HK-2 (cell line): ENCODE measurements at regions not wholly inside any gene's neighbourhood (a gene's known extent, or its start where the extent isn't known, plus 50 kb on each side); places are given as distances from the start of the nearest gene placed in this dataset.

Experiments used
- DNase-seq: peaks from one replicate; pipeline ENCODE4 v3.0.0-alpha.2; 2018; ENCODE audit not compliant: unreplicated experiment

- DNase-seq: no peak
These were observed 136.9 kb downstream of the RWDD3 start for GRCh38 chr1:95370691-95371562.

GRCh38 chr1:95371666-95372282 is 137.8 kb downstream of the RWDD3 start:
- DNase-seq: no peak

GRCh38 chr1:95375174-95375573 is 141.2 kb downstream of the RWDD3 start:
- DNase-seq: no peak

DNA sequence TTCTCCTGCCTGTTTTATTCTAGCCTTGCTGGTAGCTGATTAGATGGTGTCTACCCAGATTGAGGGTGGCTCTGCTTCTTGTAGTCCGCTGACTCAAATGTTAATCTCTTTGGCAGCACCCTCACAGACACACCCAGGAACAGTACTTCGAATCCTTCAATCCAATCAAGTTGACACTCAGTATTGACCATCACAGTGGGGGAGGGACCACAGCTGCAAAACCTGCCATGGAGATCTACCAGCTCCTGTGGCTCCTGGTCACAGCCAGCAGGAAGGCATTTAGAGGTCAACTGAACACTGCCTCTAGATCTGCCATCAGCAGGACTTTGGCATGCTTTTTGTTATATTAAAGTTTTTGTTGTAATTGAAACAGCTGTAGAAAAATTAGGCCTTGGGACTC is 146.9 kb downstream of the RWDD3 start:
- no peak for DNase-seq

GRCh38 chr1:95382000-95382786 is 148.2 kb downstream of the RWDD3 start:
- no peak for DNase-seq

DNA sequence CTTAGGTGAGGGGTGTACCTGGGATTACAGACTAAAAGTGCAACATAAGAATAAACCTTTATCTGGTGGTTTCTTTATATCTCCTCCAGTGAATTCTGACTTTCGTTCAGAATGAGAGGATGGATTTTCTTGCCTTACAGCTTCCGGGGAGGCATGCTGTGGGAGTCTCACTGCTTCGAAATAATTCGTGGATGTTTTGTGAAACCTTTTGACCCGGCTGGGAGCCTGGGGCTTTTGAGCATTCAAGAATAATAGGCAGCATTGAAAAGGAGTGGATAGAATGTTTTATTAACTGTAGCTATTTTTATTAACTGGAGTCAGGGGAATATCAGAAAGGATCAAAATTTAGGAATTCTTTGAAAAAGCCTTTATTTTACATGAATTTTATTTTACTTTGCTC is 149.1 kb downstream of the RWDD3 start:
- DNase-seq: no peak

DNA sequence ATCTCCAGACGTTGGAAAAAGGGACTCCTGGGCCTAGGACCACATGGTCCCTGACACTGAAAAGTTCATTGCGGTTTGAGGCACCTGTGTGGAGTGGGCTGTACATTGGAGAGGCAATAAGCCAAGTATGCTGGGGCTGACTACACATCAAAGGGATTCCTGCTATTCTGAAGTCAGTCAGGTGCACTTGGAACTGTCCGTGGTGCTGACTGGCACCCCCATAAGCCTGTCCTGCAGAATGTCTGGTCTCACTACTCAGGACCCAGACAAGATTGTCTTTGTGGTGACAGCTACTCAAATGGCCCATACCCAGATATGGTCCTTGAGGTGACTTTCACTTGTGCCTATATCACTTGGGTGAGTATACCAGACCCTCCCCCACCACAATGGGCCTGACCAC is 150.6 kb downstream of the RWDD3 start:
- DNase-seq: peak; percentile 46

GRCh38 chr1:95386371-95386770 is 152.4 kb downstream of the RWDD3 start:
- DNase-seq: no peak

GRCh38 chr1:95386915-95387314 is 152.9 kb downstream of the RWDD3 start:
- no peak for DNase-seq

- no peak for DNase-seq
These were observed 154.0 kb downstream of the RWDD3 start for GRCh38 chr1:95388031-95388430.

DNA sequence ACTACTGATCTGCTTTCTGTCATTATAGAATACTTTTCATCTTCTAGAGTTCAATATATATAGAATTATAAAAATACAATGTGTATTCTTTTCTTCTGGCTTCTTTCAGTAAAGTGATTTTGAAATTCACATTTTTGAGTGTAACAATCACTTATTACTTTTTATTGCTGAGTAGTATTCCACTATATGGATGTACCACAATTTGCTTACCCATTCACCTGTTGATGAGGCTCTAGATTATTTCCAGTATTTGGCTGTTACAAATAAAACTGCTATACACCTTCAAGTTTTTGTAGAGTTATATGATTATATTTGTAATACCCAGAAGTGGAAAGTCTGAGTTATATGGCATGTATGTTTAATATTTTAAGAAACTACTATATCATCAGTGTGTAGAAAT is 159.4 kb downstream of the RWDD3 start:
- DNase-seq: no peak

DNA sequence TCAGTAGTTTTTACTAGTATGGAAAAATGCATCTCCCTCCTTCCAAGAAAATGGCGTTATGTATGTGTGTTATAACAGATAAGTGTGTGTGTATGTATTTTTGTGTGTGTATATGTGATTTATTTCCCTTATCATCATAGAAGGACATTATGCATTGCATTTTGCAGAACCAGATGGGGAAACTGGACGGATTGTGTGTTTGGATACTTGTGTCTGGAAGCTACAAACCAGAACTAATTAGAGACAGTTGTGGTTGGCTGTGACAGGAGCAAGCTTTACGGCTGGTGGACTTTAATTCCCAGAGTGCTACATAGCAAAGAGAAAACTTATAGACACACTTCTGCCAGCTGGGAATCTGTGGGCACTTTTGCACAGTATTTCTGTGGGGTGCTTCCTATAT is 162.5 kb downstream of the RWDD3 start:
- no peak for DNase-seq

- no peak for DNase-seq
These were observed 168.8 kb downstream of the RWDD3 start for GRCh38 chr1:95402780-95403179.

GRCh38 chr1:95406279-95406678 is 172.3 kb downstream of the RWDD3 start:
- DNase-seq: no peak

GRCh38 chr1:95407131-95407885 is 173.3 kb downstream of the RWDD3 start:
- DNase-seq: no peak

GRCh38 chr1:95407886-95408291 is 173.9 kb downstream of the RWDD3 start:
- DNase-seq: no peak

GRCh38 chr1:95408507-95409136 is 174.6 kb downstream of the RWDD3 start:
- no peak for DNase-seq

DNA sequence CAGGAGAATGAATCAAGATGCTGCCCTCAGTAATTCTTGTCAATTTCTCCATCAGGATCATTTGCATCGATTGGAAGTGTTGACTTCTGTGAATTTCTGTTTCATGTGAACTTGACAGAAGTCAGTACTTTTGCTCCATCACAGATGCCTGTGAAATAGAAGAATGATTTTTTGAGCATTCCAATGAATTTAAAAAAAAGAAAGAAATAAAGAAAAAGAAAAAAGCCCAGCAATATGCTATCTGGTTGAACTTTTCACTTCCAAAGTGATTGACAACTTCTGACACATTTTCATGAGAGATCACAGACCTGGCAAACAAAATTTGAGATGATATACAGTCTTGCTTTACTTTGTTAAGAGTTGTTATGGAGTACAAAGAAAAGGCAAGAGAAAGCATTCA is 175.3 kb downstream of the RWDD3 start:
- no peak for DNase-seq

DNA sequence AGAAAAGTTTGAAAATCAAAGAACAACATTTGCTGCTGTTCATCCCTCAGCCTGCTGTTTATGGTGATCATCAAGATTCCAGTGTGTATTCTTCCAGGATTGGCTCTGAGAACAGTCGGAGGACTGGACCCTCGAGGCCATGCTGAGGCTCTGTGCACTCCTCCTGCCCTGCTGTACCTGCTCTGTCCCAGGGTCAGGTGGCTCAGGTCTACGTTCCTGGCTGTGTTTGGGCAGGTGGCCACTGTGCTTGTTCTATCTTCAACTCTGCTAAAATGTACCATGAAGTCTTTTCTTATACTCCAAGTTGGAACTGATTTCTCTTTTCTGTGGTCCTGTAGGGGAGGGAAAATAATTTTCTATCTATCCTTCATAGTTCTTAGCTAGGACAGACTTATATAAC is 175.9 kb downstream of the RWDD3 start:
- DNase-seq: no peak

DNA sequence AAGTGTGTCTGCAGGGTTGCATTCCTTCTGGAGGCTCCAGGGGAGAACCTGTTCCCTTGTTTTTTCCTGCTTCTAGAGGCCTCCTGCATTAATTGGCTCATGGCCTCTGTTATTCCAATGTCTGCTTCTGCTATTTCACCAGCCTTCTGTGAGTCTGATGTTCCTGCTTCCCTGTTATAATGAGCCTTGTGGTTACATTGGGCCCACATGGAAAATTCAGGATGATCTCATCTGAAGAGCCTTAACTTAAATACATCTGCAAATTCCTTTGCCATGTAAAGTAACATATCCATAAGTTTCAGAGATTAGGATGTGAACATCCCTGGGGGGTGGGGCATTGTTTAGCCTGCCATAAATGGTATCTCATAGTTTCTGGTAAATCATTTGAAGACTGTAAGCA is 181.1 kb downstream of the RWDD3 start:
- no peak for DNase-seq

GRCh38 chr1:95426772-95427171 is 192.8 kb downstream of the RWDD3 start:
- no peak for DNase-seq
